Common myeloid progenitor, CD34-positive (primary cell): ENCODE measurements at regions not wholly inside any gene's neighbourhood (a gene's known extent, or its start where the extent isn't known, plus 50 kb on each side); places are given as distances from the start of the nearest gene placed in this dataset.

Experiments used
- CTCF ChIA-PET: fragments of 350-600 bp; sonication (Branson Sonifier 250); formaldehyde crosslinking; loops from one replicate; lab custom pipeline; 2021; ENCODE audit warnings: antibody characterized with exemption; lab: Charles Lee
- POLR2A ChIA-PET: fragments of 350-600 bp; sonication (Branson Sonifier 250); formaldehyde crosslinking; loops from one replicate; lab custom pipeline; 2021; ENCODE audit warnings: antibody characterized with exemption; lab: Charles Lee
- DNase-seq, 3 donors: peaks; one replicate each; pipeline versions ENCODE4 v3.0.0 to v3.0.0-alpha.2; 2013
- H3K27ac ChIP-seq, 2 experiments: 1 replicate in 1 of 2; 2 replicates in 1 of 2; pipeline ENCODE4 v1.7.0; 2013; ENCODE audit warnings: inconsistent platforms in 2 of 2, low read length in 2 of 2, mild to moderate bottlenecking in 2 of 2, low read depth in 1 of 2, moderate library complexity in 1 of 2; ENCODE audit not compliant: severe bottlenecking in 2 of 2, insufficient read depth in 1 of 2, poor library complexity in 1 of 2
- H3K27me3 ChIP-seq, 5 experiments: replicated peaks in 2 of 5; 1 replicate in 3 of 5; 2 replicates in 2 of 5; pipeline versions ENCODE4 v1.6.1 to v1.7.0; 2013; ENCODE audit warnings: low read length in 4 of 5, mild to moderate bottlenecking in 2 of 5, moderate library complexity in 2 of 5, inconsistent platforms in 1 of 5; ENCODE audit not compliant: insufficient read depth in 5 of 5, control insufficient read depth in 4 of 5
- H3K36me3 ChIP-seq, 4 experiments: 1 replicate in 2 of 4; 2 replicates in 2 of 4; pipeline versions ENCODE4 v1.6.1 to v1.7.0; 2013; ENCODE audit warnings: low read length in 3 of 4, control low read depth in 1 of 4, mild to moderate bottlenecking in 1 of 4; ENCODE audit not compliant: control insufficient read depth in 4 of 4, insufficient read depth in 4 of 4
- H3K4me1 ChIP-seq, 4 experiments: 1 replicate in 3 of 4; 2 replicates in 1 of 4; pipeline versions ENCODE4 v1.6.1 to v1.7.1; 2013; ENCODE audit warnings: low read length in 3 of 4, mild to moderate bottlenecking in 3 of 4, control low read depth in 1 of 4, inconsistent platforms in 1 of 4, moderate library complexity in 1 of 4; ENCODE audit not compliant: control insufficient read depth in 4 of 4, insufficient read depth in 4 of 4; ENCODE audit errors: control extremely low read depth in 1 of 4
- H3K4me3 ChIP-seq, 7 experiments: 1 replicate in 4 of 7; 2 replicates in 3 of 7; pipeline versions ENCODE4 v1.5.1 to v1.7.0; 2013; ENCODE audit warnings: mild to moderate bottlenecking in 7 of 7, low read length in 6 of 7, moderate library complexity in 6 of 7, inconsistent platforms in 2 of 7, low read depth in 2 of 7, control low read depth in 1 of 7; ENCODE audit not compliant: insufficient read depth in 4 of 7, control insufficient read depth in 1 of 7; ENCODE audit errors: extremely low read depth in 1 of 7
- H3K9me3 ChIP-seq, 5 experiments: 1 replicate in 4 of 5; 2 replicates in 1 of 5; pipeline versions ENCODE4 v1.6.1 to v1.7.1; 2013; ENCODE audit warnings: low read length in 4 of 5, mild to moderate bottlenecking in 2 of 5, inconsistent platforms in 1 of 5, low read depth in 1 of 5, moderate library complexity in 1 of 5; ENCODE audit not compliant: control insufficient read depth in 4 of 5, insufficient read depth in 2 of 5; ENCODE audit errors: control extremely low read depth in 1 of 5
- WGBS: methylation state at CpG from one replicate; pipeline ENCODE4 v1.1.5; 2013; ENCODE audit not compliant: insufficient coverage; 5-methylcytosine and 5-hydroxymethylcytosine counted together

DNA sequence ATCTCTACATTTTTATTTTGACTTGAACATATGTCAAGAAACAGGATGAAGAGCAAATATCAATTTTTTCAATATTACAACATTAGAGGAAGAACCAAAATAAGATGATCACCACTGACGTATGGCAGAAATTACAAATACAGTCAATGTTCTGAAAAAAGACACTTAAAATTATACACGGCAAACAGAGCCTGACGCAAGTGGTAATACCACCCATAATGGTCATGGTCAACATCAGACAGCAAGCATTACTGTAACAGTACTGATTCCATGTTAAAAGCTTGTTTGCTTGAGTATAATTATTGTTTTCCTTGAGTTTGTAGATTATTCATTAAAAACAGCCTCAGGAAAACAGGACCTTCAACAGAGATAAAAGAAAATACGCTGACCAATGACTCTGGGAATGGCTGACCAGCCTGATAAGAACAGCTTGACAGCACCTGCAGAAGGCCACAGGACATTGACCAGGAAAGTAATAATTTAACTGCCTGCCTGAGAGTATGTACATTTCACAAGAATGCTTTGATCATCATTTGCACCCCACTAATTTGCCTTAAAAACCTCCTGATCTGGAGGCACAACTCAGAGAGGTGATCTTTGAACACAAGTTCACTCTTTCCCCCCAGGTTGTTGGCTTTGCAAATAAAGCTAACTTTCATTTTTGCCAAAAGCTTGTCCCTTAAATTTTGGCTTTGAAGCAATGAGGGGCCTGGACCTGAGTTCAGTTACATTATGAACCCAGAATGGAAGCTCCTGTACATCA lies 187.3 kb downstream of the IPO8 start:
- 80% methylated on average over 2 of the region's 4 CpGs for WGBS
- ChIA-PET POLR2A (no interaction called here), CTCF (interaction anchor here (0.6 kb wide), 1 partner anchor 10 kb away, joined by 3 read pairs; no protein-coding TSS in a partner anchor)

DNA sequence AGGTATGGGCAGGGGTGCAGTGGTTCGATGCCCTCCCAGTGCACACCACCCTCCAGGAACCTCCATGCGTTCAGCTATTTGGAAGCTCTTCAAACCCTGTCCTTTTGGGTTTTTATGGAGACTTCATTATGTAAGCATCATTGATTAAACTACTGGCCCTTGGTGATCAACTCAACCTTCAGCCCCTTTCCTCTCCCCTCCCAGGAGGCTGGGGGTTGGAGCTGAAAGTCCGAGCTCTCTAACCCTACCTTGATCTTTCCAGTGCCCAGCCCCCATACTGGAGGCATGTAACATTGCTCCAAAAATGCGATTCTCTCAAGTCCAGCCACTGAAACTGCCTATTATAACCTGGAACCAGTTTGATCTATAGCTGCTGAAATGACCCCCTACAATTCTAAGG lies 188.1 kb downstream of the IPO8 start:
- Histone ChIP-seq H3K4me3 (no peak overlapping the region), H3K9me3 (no peaks in the 10 kb centered on the region), H3K27me3 (peaks cover 0 to 2% (median 0%) of the 10 kb centered on the region in 5 experiments), H3K36me3 (no peaks in the 10 kb centered on the region), H3K4me1 (no peaks in the 10 kb centered on the region), H3K27ac (no peak overlapping the region)
- no peak for DNase-seq
- CTCF ChIA-PET = no interaction called here
- POLR2A ChIA-PET = no interaction called here
- WGBS = 94% methylated on average over 4 of the region's 4 CpGs

More for the DNA sequence above, 187.3 kb downstream of the IPO8 start:
- no peaks in the 10 kb centered on the region for H3K9me3 ChIP-seq
- no peaks in the 10 kb centered on the region for H3K4me1 ChIP-seq
- H3K27ac ChIP-seq = no peak overlapping the region
- no peak overlapping the region for H3K4me3 ChIP-seq
- H3K27me3 ChIP-seq = peaks cover 0 to under 1% (median 0%) of the 10 kb centered on the region in 5 experiments
- no peak for DNase-seq
- H3K36me3 ChIP-seq = no peaks in the 10 kb centered on the region

DNA sequence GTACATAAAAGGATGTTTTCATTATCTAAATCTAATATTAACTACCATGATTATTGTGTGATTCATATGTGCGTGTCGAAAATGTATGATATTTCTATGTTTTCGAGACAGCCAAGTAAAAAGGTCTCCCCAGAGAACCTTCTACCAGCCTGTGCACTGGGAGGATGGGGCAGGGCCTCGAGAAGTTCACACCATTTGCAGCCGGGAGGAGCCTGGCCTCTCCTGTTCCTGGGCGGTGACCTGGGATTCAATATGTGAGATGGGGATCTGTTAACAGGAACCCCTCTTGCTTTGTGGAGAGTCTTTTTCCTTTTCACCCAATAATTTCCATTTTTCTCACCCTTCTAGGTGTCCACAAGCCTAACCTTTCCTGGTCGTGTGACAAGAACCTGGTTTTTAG lies 189.3 kb downstream of the IPO8 start:
- no peaks in the 10 kb centered on the region for H3K4me1 ChIP-seq
- H3K4me3 ChIP-seq = no peak overlapping the region
- CTCF ChIA-PET = no interaction called here
- H3K36me3 ChIP-seq = no peaks in the 10 kb centered on the region
- no peak for DNase-seq
- H3K9me3 ChIP-seq = no peaks in the 10 kb centered on the region
- WGBS = 100% methylated on average over 2 of the region's 7 CpGs
- POLR2A ChIA-PET = no interaction called here
- peaks cover 0 to 2% (median 0%) of the 10 kb centered on the region in 5 experiments for H3K27me3 ChIP-seq
- H3K27ac ChIP-seq = no peak overlapping the region

DNA sequence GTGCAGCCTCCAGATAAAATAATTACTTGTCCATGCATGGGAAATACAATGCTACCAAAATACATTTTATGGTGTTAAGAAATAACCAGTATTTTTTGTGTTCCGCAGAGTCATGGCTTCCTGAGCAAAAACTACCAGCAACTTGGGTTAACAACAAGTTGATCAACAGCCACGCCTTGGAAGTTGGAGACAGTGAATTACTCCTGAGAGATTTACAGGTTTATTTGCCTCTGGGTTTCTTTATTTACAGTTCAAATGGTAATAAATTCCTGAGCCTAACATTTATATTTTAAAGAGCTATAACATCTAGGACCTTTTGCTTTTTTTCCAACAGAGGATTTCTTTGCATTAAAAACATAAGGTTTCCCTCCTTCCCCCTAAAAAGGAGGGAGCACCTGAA lies 194.0 kb downstream of the IPO8 start:
- no peaks in the 10 kb centered on the region for H3K36me3 ChIP-seq
- peaks cover 0 to 2% (median 0%) of the 10 kb centered on the region in 5 experiments for H3K27me3 ChIP-seq
- DNase-seq = no peak
- ChIA-PET POLR2A (no interaction called here), CTCF (no interaction called here)
- H3K4me3 ChIP-seq = no peak overlapping the region
- H3K27ac ChIP-seq = no peak overlapping the region
- no peaks in the 10 kb centered on the region for H3K9me3 ChIP-seq
- no peaks in the 10 kb centered on the region for H3K4me1 ChIP-seq
- no CpG with 5 or more reads among the region's 2 CpGs for WGBS

DNA sequence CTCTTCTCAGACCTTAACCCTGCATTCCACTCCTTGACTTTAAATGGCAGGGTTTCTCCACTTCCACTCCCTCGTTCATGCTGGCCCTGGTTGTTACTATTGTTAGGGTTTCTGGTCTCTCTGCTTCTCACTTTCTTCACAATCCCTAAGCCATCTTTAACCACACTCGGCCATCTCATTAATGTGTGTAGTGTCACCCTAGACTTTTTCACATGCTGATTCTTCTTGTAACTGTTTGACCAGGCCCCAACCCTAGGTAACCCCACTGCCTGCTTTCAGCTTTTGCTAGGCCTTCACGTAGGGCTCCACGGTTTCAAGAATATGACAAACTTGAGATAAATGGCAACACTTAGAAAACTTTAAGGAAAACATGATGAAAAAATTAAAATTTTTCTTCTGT lies 195.1 kb downstream of the IPO8 start:
- no peaks in the 10 kb centered on the region for H3K36me3 ChIP-seq
- WGBS = 96% methylated on average over 2 of the region's 4 CpGs
- H3K4me1 ChIP-seq = no peaks in the 10 kb centered on the region
- H3K27me3 ChIP-seq = peaks cover 0 to 2% (median 0%) of the 10 kb centered on the region in 5 experiments
- ChIA-PET CTCF (no interaction called here), POLR2A (no interaction called here)
- H3K27ac ChIP-seq = no peak overlapping the region
- no peak overlapping the region for H3K4me3 ChIP-seq
- no peaks in the 10 kb centered on the region for H3K9me3 ChIP-seq
- DNase-seq = no peak

DNA sequence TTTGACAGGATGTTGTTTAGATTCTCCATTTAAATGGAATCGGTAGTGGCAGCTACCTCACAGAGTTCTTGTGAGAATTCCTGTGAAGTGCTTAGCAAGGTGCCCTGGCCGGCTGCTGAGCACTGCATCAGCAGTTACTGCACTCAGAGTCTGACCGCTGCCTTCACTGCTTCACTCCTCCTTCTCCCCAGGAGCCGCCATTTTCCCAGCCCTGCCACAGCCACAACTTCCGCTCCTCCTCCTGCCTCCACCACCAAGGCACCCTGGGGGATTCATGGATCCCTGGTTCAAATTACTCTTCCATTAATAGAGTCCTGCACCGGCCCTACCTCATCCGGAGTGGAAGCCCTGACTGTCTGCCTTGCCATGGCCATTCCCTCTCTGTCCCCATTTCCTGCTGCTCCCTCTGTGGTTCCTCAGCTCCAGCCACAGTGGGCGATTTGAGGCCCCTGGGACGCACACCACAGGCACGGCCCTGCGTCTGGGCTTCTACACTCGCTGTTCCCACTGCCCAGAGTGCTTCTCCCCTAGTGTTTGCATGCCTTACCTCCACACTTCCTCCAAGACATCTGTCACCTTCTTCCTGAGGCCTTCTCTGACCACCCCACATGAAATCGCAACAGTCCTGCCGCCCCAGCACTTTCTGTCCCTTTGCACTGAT lies 210.3 kb downstream of the IPO8 start:
- Histone ChIP-seq H3K9me3 (no peaks in the 10 kb centered on the region), H3K27me3 (peaks cover 0 to 2% (median 0%) of the 10 kb centered on the region in 5 experiments), H3K27ac (no peak overlapping the region), H3K4me1 (no peaks in the 10 kb centered on the region), H3K36me3 (no peaks in the 10 kb centered on the region), H3K4me3 (no peak overlapping the region)
- ChIA-PET POLR2A (no interaction called here), CTCF (no interaction called here)
- 96% methylated on average over 12 of the region's 14 CpGs for WGBS
- DNase-seq = no peak

DNA sequence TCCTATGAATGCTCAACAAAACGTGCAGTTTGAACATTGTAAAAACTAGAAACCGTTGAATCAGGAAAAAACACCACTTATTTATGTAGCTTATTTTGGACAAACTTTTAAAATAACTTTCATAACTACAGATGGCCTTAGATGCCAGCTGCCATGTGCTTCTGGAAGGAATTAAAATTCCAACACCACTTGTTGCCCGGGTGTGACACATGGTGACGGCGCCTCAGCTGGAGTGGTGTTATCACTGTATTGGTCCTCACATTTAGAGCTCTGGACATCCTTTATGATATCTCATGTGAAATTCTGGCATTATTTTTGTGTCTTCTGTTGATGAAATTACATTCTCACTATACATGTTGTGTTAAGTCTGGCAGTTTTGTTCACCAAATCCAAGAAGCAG lies 211.0 kb downstream of the IPO8 start:
- H3K36me3 ChIP-seq = no peaks in the 10 kb centered on the region
- H3K4me3 ChIP-seq = no peak overlapping the region
- ChIA-PET POLR2A (no interaction called here), CTCF (no interaction called here)
- H3K27me3 ChIP-seq = peaks cover 0 to 2% (median 0%) of the 10 kb centered on the region in 5 experiments
- no peak overlapping the region for H3K27ac ChIP-seq
- no peaks in the 10 kb centered on the region for H3K9me3 ChIP-seq
- no peak for DNase-seq
- WGBS = no CpG with 5 or more reads among the region's 5 CpGs
- H3K4me1 ChIP-seq = no peaks in the 10 kb centered on the region
